K562 (cell line): ENCODE measurements at regions not wholly inside any gene's neighbourhood (a gene's known extent, or its start where the extent isn't known, plus 50 kb on each side); places are given as distances from the start of the nearest gene placed in this dataset.

Source experiments
- ATAC-seq: fragments of 200-7000 bp; cut with Tn5 transposase; 3 replicates; pipeline ENCODE4 v1.9.1; 2020; ENCODE audit warnings: moderate library complexity
- BruUV-seq: library from RNA; stranded (reverse); fragments of 400-500 nt; replicated peaks from 2 replicates; lab custom pipeline; 2021; lab: Mats Ljungman, UMichigan
- CTCF ChIA-PET: fragments of 300-600 bp; formaldehyde crosslinking; extraction: SDS; loops from one replicate; lab custom pipeline; 2021; ENCODE audit warnings: low intra/inter-chr PET ratio; lab: Yijun Ruan, JAX
- POLR2A ChIA-PET: fragments of 300-600, 350-650 bp; sonication (Branson Sonifier 250); formaldehyde crosslinking; extraction: SDS; loops from one replicate; lab custom pipeline; 2021; ENCODE audit warnings: antibody characterized with exemption, inconsistent platforms; lab: Yijun Ruan, JAX
- DNase-seq, 4 experiments: peaks; one replicate each; pipeline versions ENCODE4 v3.0.0 to v3.0.0-alpha.2; 2011 to 2018; ENCODE audit warnings: low spot score in 3 of 4, mixed read lengths in 3 of 4; ENCODE audit errors: extremely low read depth in 1 of 4
- FAIRE-seq: peaks from 2 replicates; lab custom pipeline; 2011; peaks lifted over from hg19 to GRCh38; lab: Jason Lieb, UNC
- H2AFZ ChIP-seq: 2 replicates; pipeline ENCODE4 v1.6.0; 2011; ENCODE audit warnings: low read depth, low read length, control low read depth, inconsistent platforms
- H3K27ac ChIP-seq: fragments of 200-600 bp; 3 replicates; pipeline ENCODE4 v1.8.0; 2011; ENCODE audit warnings: low read depth, mild to moderate bottlenecking, control low read depth, inconsistent platforms, low read length, moderate library complexity, mixed read lengths; ENCODE audit errors: extremely low read depth
- H3K27me3 ChIP-seq, 2 experiments: fragments of 300-600 bp in 1 of 2; 2 replicates in 1 of 2; 3 replicates in 1 of 2; pipeline versions ENCODE4 v1.6.0 to v1.8.0; 2011; ENCODE audit warnings: inconsistent platforms in 2 of 2, low read length in 2 of 2, mild to moderate bottlenecking in 1 of 2, mixed read lengths in 1 of 2, moderate library complexity in 1 of 2; ENCODE audit not compliant: control insufficient read depth in 2 of 2, insufficient read depth in 2 of 2
- H3K36me3 ChIP-seq: fragments of 300-600 bp; 3 replicates; pipeline ENCODE4 v1.8.0; 2011; ENCODE audit warnings: mild to moderate bottlenecking, low read length, inconsistent platforms; ENCODE audit not compliant: control insufficient read depth, insufficient read depth
- H3K4me1 ChIP-seq, 2 experiments: fragments of 200-600 bp in 1 of 2; replicated peaks in 1 of 2; 2 replicates in 1 of 2; 3 replicates in 1 of 2; pipeline versions ENCODE4 v1.5.1 to v1.8.0; 2011; ENCODE audit warnings: inconsistent platforms in 2 of 2, low read length in 2 of 2, mild to moderate bottlenecking in 1 of 2, mixed read lengths in 1 of 2, moderate library complexity in 1 of 2; ENCODE audit not compliant: control insufficient read depth in 2 of 2, insufficient read depth in 2 of 2
- H3K4me2 ChIP-seq: 2 replicates; pipeline ENCODE4 v1.6.1; 2011; ENCODE audit warnings: low read length, control low read depth, inconsistent platforms, mixed read lengths; ENCODE audit not compliant: insufficient read depth
- H3K4me3 ChIP-seq: fragments of 200-600 bp; sonication (generic), shearing (Covaris generic); 2 replicates; pipeline ENCODE4 v1.5.1; 2016; ENCODE audit warnings: control low read depth, inconsistent platforms
- H3K79me2 ChIP-seq: fragments of 200-600 bp; 3 replicates; pipeline ENCODE4 v1.8.0; 2011; ENCODE audit warnings: low read length, inconsistent platforms; ENCODE audit not compliant: control insufficient read depth, insufficient read depth
- H3K9ac ChIP-seq, 2 experiments: 2 replicates each; pipeline versions ENCODE4 v1.6.0 to v1.6.1; 2011; ENCODE audit warnings: low read depth in 2 of 2, low read length in 2 of 2, control low read depth in 1 of 2, inconsistent platforms in 1 of 2, mild to moderate bottlenecking in 1 of 2, mixed read lengths in 1 of 2; ENCODE audit not compliant: insufficient read depth in 1 of 2
- H3K9me1 ChIP-seq: one replicate; pipeline ENCODE4 v1.6.0; 2011; ENCODE audit warnings: inconsistent platforms, mild to moderate bottlenecking, low read length, moderate library complexity; ENCODE audit not compliant: control insufficient read depth, insufficient read depth
- H3K9me3 ChIP-seq: replicated peaks from 2 replicates; pipeline ENCODE4 v1.5.1; 2011; ENCODE audit warnings: low read depth, low read length, inconsistent platforms; ENCODE audit not compliant: control insufficient read depth, insufficient read depth
- H4K20me1 ChIP-seq: replicated peaks from 2 replicates; pipeline ENCODE4 v1.6.1; 2011; ENCODE audit warnings: low read length, inconsistent platforms, mixed read lengths; ENCODE audit not compliant: control insufficient read depth, insufficient read depth
- BRF2 ChIP-seq: IDR thresholded peaks from 3 replicates; pipeline ENCODE4 v1.6.1; 2011; ENCODE audit warnings: borderline replicate concordance, mild to moderate bottlenecking; ENCODE audit not compliant: insufficient read length, insufficient read depth
- C11orf30 ChIP-seq: fragments of 450-650 bp; IDR thresholded peaks from 2 replicates; pipeline ENCODE4 v1.6.1; 2016; ENCODE audit warnings: low read depth, mild to moderate bottlenecking
- HDAC2 ChIP-seq: fragments of 450-650 bp; IDR thresholded peaks from 2 replicates; pipeline ENCODE4 v1.6.1; 2016; ENCODE audit warnings: mild to moderate bottlenecking
- MAFF ChIP-seq: IDR thresholded peaks from 2 replicates; pipeline ENCODE4 v1.6.1; 2012; ENCODE audit warnings: low read length, improper control_type of control experiment
- MAFG ChIP-seq: fragments of 450-650 bp; conservative IDR thresholded peaks from 2 replicates; pipeline ENCODE4 v1.6.1; 2016; ENCODE audit warnings: missing genetic modification characterization, missing compliant biosample characterization
- MAFK ChIP-seq: IDR thresholded peaks from 2 replicates; pipeline ENCODE4 v1.6.1; 2011; ENCODE audit warnings: low read length, improper control_type of control experiment
- ZNF316 ChIP-seq: fragments of 450-650 bp; IDR thresholded peaks from 2 replicates; pipeline ENCODE4 v1.6.1; 2016
- ZNF592 ChIP-seq: fragments of 450-650 bp; IDR thresholded peaks from 2 replicates; pipeline ENCODE4 v1.6.1; 2017; ENCODE audit warnings: antibody characterized with exemption, mild to moderate bottlenecking
- WGBS: fragments of 100-300 bp; shearing (Covaris generic); methylation state at CpG from one replicate; pipeline ENCODE4 v1.1.6; 2016; ENCODE audit warnings: low coverage, mixed read lengths; ENCODE audit not compliant: insufficient coverage; ENCODE audit errors: missing lambda C conversion rate; 5-methylcytosine and 5-hydroxymethylcytosine counted together
- in situ Hi-C: fragments of 300-500 bp; cut with MboI; formaldehyde crosslinking; loops from 4 replicates; pipeline ENCODE4 v1.15.0; 2018; ENCODE audit warnings: inconsistent platforms, mixed read lengths
- intact Hi-C: fragments of 100-400 bp; cut with micrococcal nuclease; formaldehyde crosslinking; loops from 2 replicates; pipeline ENCODE4 v1.14.2; 2022

DNA sequence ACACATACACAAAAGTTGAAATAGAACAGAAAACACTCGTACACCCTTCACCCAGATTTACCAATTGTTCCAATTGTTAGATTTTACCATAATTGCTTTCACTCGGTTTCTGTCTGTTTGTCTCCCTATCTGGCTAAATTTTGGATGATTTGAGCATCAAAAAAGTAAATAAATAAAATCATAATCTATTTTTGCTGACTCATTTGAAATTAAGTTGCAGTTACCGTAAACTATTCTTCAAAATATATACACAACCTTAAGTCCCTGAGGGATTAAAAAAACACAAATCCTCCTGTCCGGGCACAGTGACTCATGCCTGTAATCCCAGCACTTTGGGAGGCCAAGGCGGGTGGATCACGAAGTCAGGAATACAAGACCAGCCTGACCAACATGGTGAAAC is 81.3 kb upstream of the SYT9 start:
- Histone ChIP-seq H3K4me2 (no peak overlapping the region), H3K4me1 (no peaks in the 10 kb centered on the region), H3K36me3 (no peaks in the 10 kb centered on the region), H3K27ac (no peak overlapping the region), H3K79me2 (no peaks in the 10 kb centered on the region), H3K27me3 (no peaks in the 10 kb centered on the region), H2AFZ (no peak overlapping the region), H4K20me1 (no peaks in the 10 kb centered on the region), H3K9me1 (no peaks in the 10 kb centered on the region), H3K9ac (no peak overlapping the region), H3K4me3 (no peak overlapping the region), H3K9me3 (no peaks in the 10 kb centered on the region)
- ChIA-PET CTCF (no interaction called here), POLR2A (no interaction called here)
- BruUV-seq: no TSS peak
- intact Hi-C loops: no loop called here
- ATAC-seq (no peak), DNase-seq (no peak), FAIRE-seq (no peak)
- WGBS: 1% methylated on average over 6 of the region's 6 CpGs
- no peak for TF ChIP-seq ZNF592
- peak; percentile 62 for TF ChIP-seq MAFF
- TF ChIP-seq ZNF316: peak; percentile 81
- TF ChIP-seq MAFG (tag): peak; percentile 64
- no peak for TF ChIP-seq HDAC2
- peak; percentile 65; the same call in 1 of the 2 replicates for TF ChIP-seq MAFK
- TF ChIP-seq C11orf30: peak; percentile 55
- no peak for TF ChIP-seq BRF2
- in situ Hi-C loops: no loop called here
